ENCODE measurements at regions not wholly inside any gene's neighbourhood (a gene's known extent, or its start where the extent isn't known, plus 50 kb on each side); places are given as distances from the start of the nearest gene placed in this dataset.
A peak's percentile ranks its signal among the peaks of the same experiment; 100 is the strongest.

- no TSS peak for BruUV-seq (replicated peaks)
- in situ Hi-C loops (cut with MboI): no loop called here
- FAIRE-seq (no peak), DNase-seq (ENCODE audit: low read depth, low spot score) (no peak), ATAC-seq (peak; percentile 42; the same call in 1 of the 3 replicates)
- Histone ChIP-seq H3K9me3 (replicated peaks; ENCODE audit: control insufficient read depth, insufficient read depth, low read length) (no peaks in the 10 kb centered on the region), H3K4me3 (no peak overlapping the region), H3K27me3 (replicated peaks in 1 of 2; ENCODE audit: control insufficient read depth in 2 of 2, insufficient read depth in 2 of 2, low read length in 1 of 2) (peaks cover 0 to 3% of the 10 kb centered on the region in 2 experiments; a peak in 1 of 4 replicates), H3K9ac (ENCODE audit: control insufficient read depth, insufficient read depth, low read length) (no peak overlapping the region), H4K20me1 (ENCODE audit: control insufficient read depth, insufficient read depth) (no peaks in the 10 kb centered on the region), H2AFZ (ENCODE audit: control insufficient read depth, low read depth, low read length) (no peak overlapping the region), H3K36me3 (ENCODE audit: control insufficient read depth in 2 of 2, insufficient read depth in 2 of 2, low read length in 1 of 2) (no peaks in the 10 kb centered on the region), H3K27ac (ENCODE audit: control insufficient read depth, insufficient read depth) (no peak overlapping the region), H3K4me2 (ENCODE audit: control insufficient read depth, insufficient read depth) (no peak overlapping the region), H3K79me2 (ENCODE audit: control insufficient read depth, insufficient read depth, low read length) (no peaks in the 10 kb centered on the region), H3K4me1 (ENCODE audit: control insufficient read depth, insufficient read depth, low read length) (no peaks in the 10 kb centered on the region)
- RAD21 ChIA-PET (ENCODE audit: unreplicated experiment): no interaction called here
- SMC1A ChIA-PET (ENCODE audit: uncharacterized antibody, unreplicated experiment): no interaction called here
- POLR2A ChIA-PET: no interaction called here
- intact Hi-C loops (cut with micrococcal nuclease; ENCODE audit: unreplicated experiment): no loop called here
- 25% methylated on average over 3 of the region's 4 CpGs for WGBS (ENCODE audit: insufficient coverage, insufficient replicate concordance, low lambda C conversion rate, missing lambda C conversion rate)
- CTCF ChIA-PET: no interaction called here
- TF ChIP-seq TBL1XR1 (IDR thresholded peaks at IDR 0.05; ENCODE audit: low read depth, low read length) (no peak), MYC (IDR thresholded peaks at IDR 0.05; ENCODE audit: insufficient read depth, insufficient read length, insufficient replicate concordance, low read length, severe bottlenecking) (no peak), SMARCA5 (IDR thresholded peaks at IDR 0.05) (no peak), ZZZ3 (IDR thresholded peaks at IDR 0.05; ENCODE audit: control insufficient read depth, insufficient read length, low read depth) (no peak), PRDM15 (CRISPR knock-in tag; IDR thresholded peaks at IDR 0.05) (no peak), ESRRA (IDR thresholded peaks at IDR 0.05; ENCODE audit: low read length) (no peak), HSF1 (IDR thresholded peaks at IDR 0.05; ENCODE audit: low read depth, low read length) (no peak), HDAC2 (IDR thresholded peaks at IDR 0.05) (no peak), E2F8 (IDR thresholded peaks at IDR 0.05; ENCODE audit: low read depth, partially characterized antibody) (no peak), KAT2A (conservative IDR thresholded peaks at IDR 0.05; ENCODE audit: control insufficient read depth, low read depth, low read length) (no peak), IKZF2 (IDR thresholded peaks at IDR 0.05) (no peak), BRCA1 (IDR thresholded peaks at IDR 0.05; ENCODE audit: low read depth, low read length) (no peak), ZNF384 (IDR thresholded peaks at IDR 0.05; ENCODE audit: borderline replicate concordance, low read depth, low read length) (no peak), PAX5 (IDR thresholded peaks at IDR 0.05; ENCODE audit: borderline replicate concordance, low read depth, low read length) (no peak)
- TF ChIP-seq, protein P1, sequence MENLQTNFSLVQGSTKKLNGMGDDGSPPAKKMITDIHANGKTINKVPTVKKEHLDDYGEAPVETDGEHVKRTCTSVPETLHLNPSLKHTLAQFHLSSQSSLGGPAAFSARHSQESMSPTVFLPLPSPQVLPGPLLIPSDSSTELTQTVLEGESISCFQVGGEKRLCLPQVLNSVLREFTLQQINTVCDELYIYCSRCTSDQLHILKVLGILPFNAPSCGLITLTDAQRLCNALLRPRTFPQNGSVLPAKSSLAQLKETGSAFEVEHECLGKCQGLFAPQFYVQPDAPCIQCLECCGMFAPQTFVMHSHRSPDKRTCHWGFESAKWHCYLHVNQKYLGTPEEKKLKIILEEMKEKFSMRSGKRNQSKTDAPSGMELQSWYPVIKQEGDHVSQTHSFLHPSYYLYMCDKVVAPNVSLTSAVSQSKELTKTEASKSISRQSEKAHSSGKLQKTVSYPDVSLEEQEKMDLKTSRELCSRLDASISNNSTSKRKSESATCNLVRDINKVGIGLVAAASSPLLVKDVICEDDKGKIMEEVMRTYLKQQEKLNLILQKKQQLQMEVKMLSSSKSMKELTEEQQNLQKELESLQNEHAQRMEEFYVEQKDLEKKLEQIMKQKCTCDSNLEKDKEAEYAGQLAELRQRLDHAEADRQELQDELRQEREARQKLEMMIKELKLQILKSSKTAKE (IDR thresholded peaks at IDR 0.05; ENCODE audit: low read depth, poor library complexity, severe bottlenecking): no peak
Observed at GRCh38 chr7:32381024-32381601, 109.1 kb downstream of the LSM5 start.
